ENCODE measurements at regions not wholly inside any gene's neighbourhood (a gene's known extent, or its start where the extent isn't known, plus 50 kb on each side); places are given as distances from the start of the nearest gene placed in this dataset.
A peak's percentile ranks its signal among the peaks of the same experiment; 100 is the strongest.

GRCh38 chr11:32317643-32318042, 117.7 kb downstream of the WT1 start:
- DNase-seq (ENCODE audit: low spot score) = no peak

GRCh38 chr11:32318071-32319055, 117.0 kb downstream of the WT1 start:
- no peak for DNase-seq (ENCODE audit: low spot score)

GRCh38 chr11:32323814-32324130, 111.6 kb downstream of the WT1 start:
- no peak for DNase-seq (ENCODE audit: low spot score)

- DNase-seq (ENCODE audit: low spot score) = no peak
These were observed 110.2 kb downstream of the WT1 start for GRCh38 chr11:32325187-32325586.

- DNase-seq (ENCODE audit: low spot score) = no peak
These were observed 109.6 kb downstream of the WT1 start for GRCh38 chr11:32325725-32326124.

- no peak for DNase-seq (ENCODE audit: low spot score)
These were observed 108.8 kb downstream of the WT1 start for GRCh38 chr11:32326522-32326921.

- DNase-seq (ENCODE audit: low spot score) = no peak
These were observed 106.9 kb downstream of the WT1 start for GRCh38 chr11:32328392-32328791.

GRCh38 chr11:32331098-32331497, 104.2 kb downstream of the WT1 start:
- no peak for DNase-seq (ENCODE audit: low spot score)

- DNase-seq (ENCODE audit: low spot score) = no peak
These were observed 103.5 kb downstream of the WT1 start for GRCh38 chr11:32331792-32332191.

GRCh38 chr11:32332990-32333319, 102.4 kb downstream of the WT1 start:
- no peak for DNase-seq (ENCODE audit: low spot score)

- peak; percentile 69 for DNase-seq (ENCODE audit: low spot score)
These were observed 101.9 kb downstream of the WT1 start for GRCh38 chr11:32333320-32333991.

- DNase-seq (ENCODE audit: low spot score) = no peak
These were observed 100.5 kb downstream of the WT1 start for GRCh38 chr11:32334822-32335221.

All from AG08395 (cell line).